ENCODE measurements at regions not wholly inside any gene's neighbourhood (a gene's known extent, or its start where the extent isn't known, plus 50 kb on each side); places are given as distances from the start of the nearest gene placed in this dataset.

DNA sequence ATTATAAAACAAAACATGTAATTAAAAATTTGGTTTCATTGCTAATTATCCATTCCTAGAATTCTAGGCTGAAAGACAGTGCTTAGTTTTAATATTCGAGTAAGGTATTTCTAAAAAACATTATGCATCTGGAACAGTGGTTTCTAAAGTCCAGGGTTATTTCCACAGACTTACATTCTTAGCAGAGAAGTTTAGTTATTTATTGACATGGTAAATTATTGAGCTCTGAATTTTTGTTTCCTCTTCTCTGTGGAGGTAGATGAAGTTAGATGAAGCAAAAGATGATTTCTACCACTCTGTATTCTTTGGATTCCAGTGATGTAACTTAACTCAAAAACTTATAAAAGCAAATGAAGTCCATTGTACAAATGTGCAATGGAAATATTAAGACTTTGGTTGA, 709.4 kb downstream of the MRPL39 start (continued):
- TF ChIP-seq, protein P1, sequence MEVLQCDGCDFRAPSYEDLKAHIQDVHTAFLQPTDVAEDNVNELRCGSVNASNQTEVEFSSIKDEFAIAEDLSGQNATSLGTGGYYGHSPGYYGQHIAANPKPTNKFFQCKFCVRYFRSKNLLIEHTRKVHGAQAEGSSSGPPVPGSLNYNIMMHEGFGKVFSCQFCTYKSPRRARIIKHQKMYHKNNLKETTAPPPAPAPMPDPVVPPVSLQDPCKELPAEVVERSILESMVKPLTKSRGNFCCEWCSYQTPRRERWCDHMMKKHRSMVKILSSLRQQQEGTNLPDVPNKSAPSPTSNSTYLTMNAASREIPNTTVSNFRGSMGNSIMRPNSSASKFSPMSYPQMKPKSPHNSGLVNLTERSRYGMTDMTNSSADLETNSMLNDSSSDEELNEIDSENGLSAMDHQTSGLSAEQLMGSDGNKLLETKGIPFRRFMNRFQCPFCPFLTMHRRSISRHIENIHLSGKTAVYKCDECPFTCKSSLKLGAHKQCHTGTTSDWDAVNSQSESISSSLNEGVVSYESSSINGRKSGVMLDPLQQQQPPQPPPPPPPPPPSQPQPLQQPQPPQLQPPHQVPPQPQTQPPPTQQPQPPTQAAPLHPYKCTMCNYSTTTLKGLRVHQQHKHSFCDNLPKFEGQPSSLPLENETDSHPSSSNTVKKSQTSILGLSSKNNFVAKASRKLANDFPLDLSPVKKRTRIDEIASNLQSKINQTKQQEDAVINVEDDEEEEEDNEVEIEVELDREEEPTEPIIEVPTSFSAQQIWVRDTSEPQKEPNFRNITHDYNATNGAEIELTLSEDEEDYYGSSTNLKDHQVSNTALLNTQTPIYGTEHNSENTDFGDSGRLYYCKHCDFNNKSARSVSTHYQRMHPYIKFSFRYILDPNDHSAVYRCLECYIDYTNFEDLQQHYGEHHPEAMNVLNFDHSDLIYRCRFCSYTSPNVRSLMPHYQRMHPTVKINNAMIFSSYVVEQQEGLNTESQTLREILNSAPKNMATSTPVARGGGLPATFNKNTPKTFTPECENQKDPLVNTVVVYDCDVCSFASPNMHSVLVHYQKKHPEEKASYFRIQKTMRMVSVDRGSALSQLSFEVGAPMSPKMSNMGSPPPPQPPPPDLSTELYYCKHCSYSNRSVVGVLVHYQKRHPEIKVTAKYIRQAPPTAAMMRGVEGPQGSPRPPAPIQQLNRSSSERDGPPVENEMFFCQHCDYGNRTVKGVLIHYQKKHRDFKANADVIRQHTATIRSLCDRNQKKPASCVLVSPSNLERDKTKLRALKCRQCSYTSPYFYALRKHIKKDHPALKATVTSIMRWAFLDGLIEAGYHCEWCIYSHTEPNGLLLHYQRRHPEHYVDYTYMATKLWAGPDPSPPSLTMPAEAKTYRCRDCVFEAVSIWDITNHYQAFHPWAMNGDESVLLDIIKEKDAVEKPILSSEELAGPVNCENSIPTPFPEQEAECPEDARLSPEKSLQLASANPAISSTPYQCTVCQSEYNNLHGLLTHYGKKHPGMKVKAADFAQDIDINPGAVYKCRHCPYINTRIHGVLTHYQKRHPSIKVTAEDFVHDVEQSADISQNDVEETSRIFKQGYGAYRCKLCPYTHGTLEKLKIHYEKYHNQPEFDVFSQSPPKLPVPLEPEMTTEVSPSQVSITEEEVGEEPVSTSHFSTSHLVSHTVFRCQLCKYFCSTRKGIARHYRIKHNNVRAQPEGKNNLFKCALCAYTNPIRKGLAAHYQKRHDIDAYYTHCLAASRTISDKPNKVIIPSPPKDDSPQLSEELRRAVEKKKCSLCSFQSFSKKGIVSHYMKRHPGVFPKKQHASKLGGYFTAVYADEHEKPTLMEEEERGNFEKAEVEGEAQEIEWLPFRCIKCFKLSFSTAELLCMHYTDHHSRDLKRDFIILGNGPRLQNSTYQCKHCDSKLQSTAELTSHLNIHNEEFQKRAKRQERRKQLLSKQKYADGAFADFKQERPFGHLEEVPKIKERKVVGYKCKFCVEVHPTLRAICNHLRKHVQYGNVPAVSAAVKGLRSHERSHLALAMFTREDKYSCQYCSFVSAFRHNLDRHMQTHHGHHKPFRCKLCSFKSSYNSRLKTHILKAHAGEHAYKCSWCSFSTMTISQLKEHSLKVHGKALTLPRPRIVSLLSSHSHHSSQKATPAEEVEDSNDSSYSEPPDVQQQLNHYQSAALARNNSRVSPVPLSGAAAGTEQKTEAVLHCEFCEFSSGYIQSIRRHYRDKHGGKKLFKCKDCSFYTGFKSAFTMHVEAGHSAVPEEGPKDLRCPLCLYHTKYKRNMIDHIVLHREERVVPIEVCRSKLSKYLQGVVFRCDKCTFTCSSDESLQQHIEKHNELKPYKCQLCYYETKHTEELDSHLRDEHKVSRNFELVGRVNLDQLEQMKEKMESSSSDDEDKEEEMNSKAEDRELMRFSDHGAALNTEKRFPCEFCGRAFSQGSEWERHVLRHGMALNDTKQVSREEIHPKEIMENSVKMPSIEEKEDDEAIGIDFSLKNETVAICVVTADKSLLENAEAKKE (CRISPR knock-in tag; IDR thresholded peaks at IDR 0.05) = no peak
- no peak for TF ChIP-seq EZH2 (IDR thresholded peaks at IDR 0.05; ENCODE audit: low read depth, unreplicated experiment)
- TF ChIP-seq EZH2phosphoT487 (IDR thresholded peaks at IDR 0.05; ENCODE audit: unreplicated experiment) = no peak
- TF ChIP-seq JUNB (IDR thresholded peaks at IDR 0.05; ENCODE audit: unreplicated experiment) = no peak
- TF ChIP-seq, protein P2, sequence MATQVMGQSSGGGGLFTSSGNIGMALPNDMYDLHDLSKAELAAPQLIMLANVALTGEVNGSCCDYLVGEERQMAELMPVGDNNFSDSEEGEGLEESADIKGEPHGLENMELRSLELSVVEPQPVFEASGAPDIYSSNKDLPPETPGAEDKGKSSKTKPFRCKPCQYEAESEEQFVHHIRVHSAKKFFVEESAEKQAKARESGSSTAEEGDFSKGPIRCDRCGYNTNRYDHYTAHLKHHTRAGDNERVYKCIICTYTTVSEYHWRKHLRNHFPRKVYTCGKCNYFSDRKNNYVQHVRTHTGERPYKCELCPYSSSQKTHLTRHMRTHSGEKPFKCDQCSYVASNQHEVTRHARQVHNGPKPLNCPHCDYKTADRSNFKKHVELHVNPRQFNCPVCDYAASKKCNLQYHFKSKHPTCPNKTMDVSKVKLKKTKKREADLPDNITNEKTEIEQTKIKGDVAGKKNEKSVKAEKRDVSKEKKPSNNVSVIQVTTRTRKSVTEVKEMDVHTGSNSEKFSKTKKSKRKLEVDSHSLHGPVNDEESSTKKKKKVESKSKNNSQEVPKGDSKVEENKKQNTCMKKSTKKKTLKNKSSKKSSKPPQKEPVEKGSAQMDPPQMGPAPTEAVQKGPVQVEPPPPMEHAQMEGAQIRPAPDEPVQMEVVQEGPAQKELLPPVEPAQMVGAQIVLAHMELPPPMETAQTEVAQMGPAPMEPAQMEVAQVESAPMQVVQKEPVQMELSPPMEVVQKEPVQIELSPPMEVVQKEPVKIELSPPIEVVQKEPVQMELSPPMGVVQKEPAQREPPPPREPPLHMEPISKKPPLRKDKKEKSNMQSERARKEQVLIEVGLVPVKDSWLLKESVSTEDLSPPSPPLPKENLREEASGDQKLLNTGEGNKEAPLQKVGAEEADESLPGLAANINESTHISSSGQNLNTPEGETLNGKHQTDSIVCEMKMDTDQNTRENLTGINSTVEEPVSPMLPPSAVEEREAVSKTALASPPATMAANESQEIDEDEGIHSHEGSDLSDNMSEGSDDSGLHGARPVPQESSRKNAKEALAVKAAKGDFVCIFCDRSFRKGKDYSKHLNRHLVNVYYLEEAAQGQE (IDR thresholded peaks at IDR 0.05; ENCODE audit: unreplicated experiment) = no peak

DNA sequence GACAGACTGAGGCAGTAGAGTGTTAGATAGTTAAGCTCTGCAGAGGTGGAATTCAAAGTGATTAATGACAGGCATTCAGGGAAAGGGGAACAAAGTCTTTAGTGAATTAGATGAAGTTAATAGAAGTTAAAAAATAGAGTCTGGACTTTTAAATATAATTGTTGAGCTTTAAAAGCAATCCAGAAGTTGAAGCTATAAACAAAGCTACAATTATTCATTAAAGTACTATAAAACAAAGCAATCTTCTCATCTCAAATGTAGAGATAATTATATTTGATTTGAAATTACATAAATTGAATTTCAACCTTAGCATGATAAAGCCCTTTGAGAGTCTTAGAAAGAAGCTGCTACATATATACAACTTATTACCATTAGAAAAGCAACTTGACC, 710.6 kb downstream of the MRPL39 start:
- no peaks in the 10 kb centered on the region for H3K27me3 Mint-ChIP-seq (ENCODE audit: insufficient read depth, low read depth, poor library complexity)
- 0 out of 2 replicates have a peak, but pooled peaks cover 4% of the 10 kb centered on the region for H3K4me1 ChIP-seq (ENCODE audit: insufficient read depth)
- H3F3A ChIP-seq (replicated peaks; ENCODE audit: low read depth) = no peaks in the 10 kb centered on the region
- no peaks in the 10 kb centered on the region for H3K79me2 ChIP-seq (replicated peaks; ENCODE audit: insufficient read depth)
- H3K4me3 ChIP-seq = no peak overlapping the region
- H3K27ac Mint-ChIP-seq = no peak overlapping the region
- no peaks in the 10 kb centered on the region for H3K36me3 ChIP-seq (ENCODE audit: insufficient read depth)
- H3K4me1 Mint-ChIP-seq = peaks cover 5% of the 10 kb centered on the region; the same call in 2 of the 3 replicates
- H3K36me3 Mint-ChIP-seq (ENCODE audit: low read depth) = no peaks in the 10 kb centered on the region
- DNase-seq (ENCODE audit: low spot score) (peak; percentile 1), ATAC-seq (no peak)
- no peaks in the 10 kb centered on the region for H4K20me1 ChIP-seq (replicated peaks; ENCODE audit: insufficient read depth)
- H3K27me3 ChIP-seq (ENCODE audit: insufficient read depth) = no peaks in the 10 kb centered on the region
- H3K4me3 Mint-ChIP-seq = no peak overlapping the region
- peaks cover 39% of the 10 kb centered on the region for H3K9me3 Mint-ChIP-seq
- no peak overlapping the region for H3K4me2 ChIP-seq
- no peaks in the 10 kb centered on the region for H3K9me2 ChIP-seq (ENCODE audit: insufficient read depth)
- H2AFZ ChIP-seq = peak overlapping the region; percentile 5; the same call in 1 of the 2 replicates
- H3K27ac ChIP-seq (ENCODE audit: low read depth) = no peak overlapping the region
- no peak for TF ChIP-seq JUNB (IDR thresholded peaks at IDR 0.05; ENCODE audit: unreplicated experiment)
- no peak for TF ChIP-seq ZNF114 (CRISPR knock-in tag; IDR thresholded peaks at IDR 0.05)
- no peak for TF ChIP-seq STAT1 (IDR thresholded peaks at IDR 0.05; ENCODE audit: unreplicated experiment)
- TF ChIP-seq, protein P3, sequence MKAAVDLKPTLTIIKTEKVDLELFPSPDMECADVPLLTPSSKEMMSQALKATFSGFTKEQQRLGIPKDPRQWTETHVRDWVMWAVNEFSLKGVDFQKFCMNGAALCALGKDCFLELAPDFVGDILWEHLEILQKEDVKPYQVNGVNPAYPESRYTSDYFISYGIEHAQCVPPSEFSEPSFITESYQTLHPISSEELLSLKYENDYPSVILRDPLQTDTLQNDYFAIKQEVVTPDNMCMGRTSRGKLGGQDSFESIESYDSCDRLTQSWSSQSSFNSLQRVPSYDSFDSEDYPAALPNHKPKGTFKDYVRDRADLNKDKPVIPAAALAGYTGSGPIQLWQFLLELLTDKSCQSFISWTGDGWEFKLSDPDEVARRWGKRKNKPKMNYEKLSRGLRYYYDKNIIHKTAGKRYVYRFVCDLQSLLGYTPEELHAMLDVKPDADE (IDR thresholded peaks at IDR 0.05) = no peak
- no peak for TF ChIP-seq ZNF331 (CRISPR knock-in tag; IDR thresholded peaks at IDR 0.05; ENCODE audit: low read depth)
- TF ChIP-seq, protein P2 (IDR thresholded peaks at IDR 0.05; ENCODE audit: unreplicated experiment) = no peak
- no peak for TF ChIP-seq NANOG (IDR thresholded peaks at IDR 0.05; ENCODE audit: borderline replicate concordance)
- TF ChIP-seq EZH2phosphoT487 (IDR thresholded peaks at IDR 0.05; ENCODE audit: unreplicated experiment) = no peak
- TF ChIP-seq CREB1 (CRISPR knock-in tag; IDR thresholded peaks at IDR 0.05; ENCODE audit: low read depth) = no peak

Data from GM23338 (cell line).